Lower leg skin (tissue), 4 donors: ENCODE measurements at regions not wholly inside any gene's neighbourhood (a gene's known extent, or its start where the extent isn't known, plus 50 kb on each side); places are given as distances from the start of the nearest gene placed in this dataset.

ENCODE experiments used
- DNase-seq, 2 donors: peaks; one replicate each; pipeline ENCODE4 v3.0.0-alpha.2; 2019; ENCODE audit warnings: low spot score in 2 of 2
- H3K4me3 ChIP-seq: fragments of 200-600 bp; sonication (generic); 2 replicates; pipeline ENCODE4 v1.5.1; 2017; ENCODE audit warnings: mild to moderate bottlenecking, low read depth; ENCODE audit not compliant: poor library complexity, severe bottlenecking
- POLR2A ChIP-seq, 2 donors: fragments of 450-650 bp; IDR thresholded peaks; one replicate each; pipeline ENCODE4 v1.6.1; 2016 to 2017; ENCODE audit warnings: antibody characterized with exemption in 2 of 2, mild to moderate bottlenecking in 1 of 2, moderate library complexity in 1 of 2
- WGBS, 2 donors: methylation state at CpG; one replicate each; pipeline ENCODE4 v1.1.5; 2018; 5-methylcytosine and 5-hydroxymethylcytosine counted together
- intact Hi-C: fragments of 100-400 bp; cut with DNase I; formaldehyde crosslinking; loops from one replicate; pipeline ENCODE4 v1.15.0; 2023; ENCODE audit warnings: low total_unique reads
- TF ChIP-seq, protein P1 (sequence below), 3 donors: fragments of 450-650 bp; IDR thresholded peaks; one replicate each; pipeline ENCODE4 v1.5.1; 2016; ENCODE audit warnings: antibody characterized with exemption in 3 of 3, mild to moderate bottlenecking in 3 of 3, moderate library complexity in 2 of 3

DNA sequence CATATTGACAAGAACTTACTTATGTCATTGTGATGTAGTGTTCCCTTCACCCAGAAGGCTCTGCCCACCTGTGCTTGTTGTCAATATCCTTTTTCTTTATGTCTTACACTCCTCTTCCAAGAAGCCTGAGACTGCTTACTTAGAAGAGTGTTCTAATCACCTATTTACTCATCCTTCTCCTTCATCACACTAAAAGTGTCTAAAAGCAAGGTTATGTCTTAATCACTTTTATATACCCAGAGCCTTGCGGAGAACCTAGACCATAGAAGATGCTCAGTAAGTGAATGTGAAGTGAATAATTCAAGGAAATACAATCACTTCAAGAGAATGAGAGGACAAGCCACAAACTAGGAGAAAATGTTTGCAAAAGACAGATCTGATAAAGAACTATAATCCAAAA lies 177.6 kb upstream of the S100G start:
- no peak for DNase-seq
- intact Hi-C loops: no loop called here
- no peak overlapping the region for H3K4me3 ChIP-seq
- TF ChIP-seq, protein P1, sequence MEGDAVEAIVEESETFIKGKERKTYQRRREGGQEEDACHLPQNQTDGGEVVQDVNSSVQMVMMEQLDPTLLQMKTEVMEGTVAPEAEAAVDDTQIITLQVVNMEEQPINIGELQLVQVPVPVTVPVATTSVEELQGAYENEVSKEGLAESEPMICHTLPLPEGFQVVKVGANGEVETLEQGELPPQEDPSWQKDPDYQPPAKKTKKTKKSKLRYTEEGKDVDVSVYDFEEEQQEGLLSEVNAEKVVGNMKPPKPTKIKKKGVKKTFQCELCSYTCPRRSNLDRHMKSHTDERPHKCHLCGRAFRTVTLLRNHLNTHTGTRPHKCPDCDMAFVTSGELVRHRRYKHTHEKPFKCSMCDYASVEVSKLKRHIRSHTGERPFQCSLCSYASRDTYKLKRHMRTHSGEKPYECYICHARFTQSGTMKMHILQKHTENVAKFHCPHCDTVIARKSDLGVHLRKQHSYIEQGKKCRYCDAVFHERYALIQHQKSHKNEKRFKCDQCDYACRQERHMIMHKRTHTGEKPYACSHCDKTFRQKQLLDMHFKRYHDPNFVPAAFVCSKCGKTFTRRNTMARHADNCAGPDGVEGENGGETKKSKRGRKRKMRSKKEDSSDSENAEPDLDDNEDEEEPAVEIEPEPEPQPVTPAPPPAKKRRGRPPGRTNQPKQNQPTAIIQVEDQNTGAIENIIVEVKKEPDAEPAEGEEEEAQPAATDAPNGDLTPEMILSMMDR (IDR thresholded peaks at IDR 0.05): no peak
- 96 to 100% methylated on average over 1 of the region's 1 CpG for WGBS, 2 donors

DNA sequence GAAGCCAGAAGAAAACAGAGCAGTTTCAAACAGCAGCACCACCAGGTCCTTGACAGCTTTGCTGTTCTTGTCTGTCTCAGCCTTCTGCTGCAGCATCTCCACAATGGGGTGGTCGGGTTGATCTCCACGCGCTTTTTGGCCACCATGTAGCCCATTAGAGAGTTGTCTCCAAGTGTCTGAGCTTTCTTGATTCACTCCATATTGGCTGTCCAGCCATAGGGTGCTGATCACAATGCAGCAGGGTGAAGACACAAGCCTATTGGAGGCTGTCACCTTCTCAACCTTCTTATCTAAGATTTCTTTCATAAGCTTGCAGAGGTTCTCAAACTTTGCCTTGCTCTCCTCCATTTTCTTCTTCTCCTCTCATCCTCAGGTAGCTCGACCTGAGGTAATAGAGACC lies 175.4 kb upstream of the S100G start:
- 92 to 98% methylated on average over 4 of the region's 4 CpGs for WGBS, 2 donors

DNA sequence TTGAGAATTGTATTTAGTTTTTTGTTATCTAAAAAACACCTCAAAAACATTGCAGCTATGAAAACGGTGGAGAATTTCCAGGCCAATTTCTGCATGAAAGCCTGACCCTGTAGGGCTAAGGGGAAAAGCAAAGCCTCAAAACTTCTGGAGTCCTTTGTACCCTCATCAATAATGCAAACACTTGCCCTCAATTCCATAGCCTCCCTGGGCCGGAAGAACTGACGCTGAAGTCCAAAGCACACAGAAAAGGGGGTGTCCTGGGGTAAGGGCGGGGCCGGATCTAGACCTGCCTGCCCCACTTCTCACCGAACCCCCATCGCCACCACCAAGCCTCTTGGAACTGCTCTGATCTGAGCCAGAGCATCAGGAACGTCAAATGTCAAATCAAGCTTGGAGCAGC lies 173.9 kb upstream of the S100G start:
- TF ChIP-seq POLR2A (IDR thresholded peaks at IDR 0.05): no peak
- TF ChIP-seq, protein P1 (IDR thresholded peaks at IDR 0.05): no peak
- H3K4me3 ChIP-seq: no peak overlapping the region
- no peak for DNase-seq
- intact Hi-C loops: no loop called here
- 91 to 93% methylated on average over 8 of the region's 8 CpGs for WGBS, 2 donors

More for the DNA sequence above, 175.4 kb upstream of the S100G start:
- no peak for DNase-seq
- intact Hi-C loops: no loop called here
- H3K4me3 ChIP-seq: no peak overlapping the region
- no peak for TF ChIP-seq POLR2A (IDR thresholded peaks at IDR 0.05)
- TF ChIP-seq, protein P1 (IDR thresholded peaks at IDR 0.05): no peak

DNA sequence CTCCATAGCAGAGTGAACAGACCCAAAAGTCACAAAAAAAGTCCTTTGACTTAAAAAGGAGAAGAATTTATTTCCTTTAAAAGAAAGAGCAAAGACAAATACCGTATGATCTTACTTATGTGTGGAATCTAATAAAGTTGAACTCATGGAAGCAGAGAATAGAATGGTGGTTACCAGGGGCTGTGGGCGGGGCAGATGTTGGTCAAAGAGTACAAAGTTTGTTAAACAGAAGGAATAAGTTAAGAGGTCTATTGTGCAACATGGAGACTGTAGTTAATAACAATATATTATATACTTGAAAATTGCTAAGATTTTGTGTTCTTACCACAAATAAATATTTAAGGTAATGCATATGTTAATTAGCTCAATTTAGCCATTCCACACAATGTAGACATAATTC lies 173.3 kb upstream of the S100G start:
- no peak overlapping the region for H3K4me3 ChIP-seq
- intact Hi-C loops: no loop called here
- DNase-seq: no peak
- WGBS, 2 donors: 71 to 72% methylated on average over 2 of the region's 2 CpGs
- TF ChIP-seq, protein P1 (IDR thresholded peaks at IDR 0.05): no peak
- no peak for TF ChIP-seq POLR2A (IDR thresholded peaks at IDR 0.05)

DNA sequence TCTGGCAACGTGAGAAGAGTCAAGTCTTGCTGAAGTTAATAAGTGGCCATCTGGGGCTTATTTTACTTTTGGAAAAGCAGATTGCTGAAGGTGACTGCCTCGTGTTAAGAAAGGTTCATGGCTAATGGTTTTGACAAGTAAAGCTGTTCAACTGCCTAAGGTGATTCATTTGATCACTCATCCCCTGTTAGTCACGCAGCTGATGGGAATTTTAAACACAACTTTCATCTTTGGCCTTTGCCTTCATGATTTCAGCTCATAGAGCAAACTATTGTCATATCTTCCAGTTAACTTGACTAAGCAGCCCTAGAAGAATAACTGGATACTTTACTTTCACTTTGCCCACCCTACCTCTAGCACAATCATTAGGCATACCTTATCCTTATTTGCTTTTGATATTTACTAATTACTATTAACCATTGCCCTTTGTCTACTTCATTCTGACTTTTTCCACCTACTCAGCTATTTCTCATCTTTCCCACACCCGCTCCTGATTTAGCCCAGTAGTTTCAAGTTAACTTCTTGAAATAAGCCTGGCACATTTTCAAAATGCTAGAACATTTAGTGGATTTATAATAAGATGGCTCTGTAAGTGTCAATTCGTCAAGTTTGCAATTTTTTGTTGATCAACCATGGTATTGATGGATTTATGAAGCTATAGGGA lies 170.6 kb upstream of the S100G start:
- WGBS, 2 donors: 36 to 59% methylated on average over 5 of the region's 5 CpGs
- TF ChIP-seq, protein P1 (IDR thresholded peaks at IDR 0.05): no peak
- TF ChIP-seq POLR2A (IDR thresholded peaks at IDR 0.05): no peak
- no peak for DNase-seq
- no peak overlapping the region for H3K4me3 ChIP-seq
- intact Hi-C loops: no loop called here

DNA sequence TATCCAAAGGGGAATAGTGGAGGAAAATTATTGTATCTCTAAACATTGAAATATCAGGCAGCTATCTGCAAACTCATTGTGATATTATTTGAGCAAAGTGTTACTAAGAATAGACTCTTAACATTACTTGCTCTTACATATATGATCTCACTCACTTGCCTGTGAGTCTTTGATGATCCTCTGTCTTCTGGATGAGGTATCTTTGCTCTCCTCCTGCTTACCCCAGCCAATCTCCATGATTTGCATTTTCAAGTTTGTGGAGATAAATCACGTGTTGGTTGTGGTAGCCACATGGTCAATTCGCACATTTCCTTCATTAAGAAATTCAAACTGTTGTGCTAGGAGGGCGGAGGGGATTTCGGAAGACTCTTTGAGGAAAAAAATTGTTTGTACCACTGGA lies 169.9 kb upstream of the S100G start:
- no peak for DNase-seq
- H3K4me3 ChIP-seq: no peak overlapping the region
- intact Hi-C loops: no loop called here
- 91 to 98% methylated on average over 4 of the region's 4 CpGs for WGBS, 2 donors
- TF ChIP-seq, protein P1 (IDR thresholded peaks at IDR 0.05): no peak
- TF ChIP-seq POLR2A (IDR thresholded peaks at IDR 0.05): no peak
